Neural cell (in vitro differentiated cells): ENCODE measurements at regions not wholly inside any gene's neighbourhood (a gene's known extent, or its start where the extent isn't known, plus 50 kb on each side); places are given as distances from the start of the nearest gene placed in this dataset.

ENCODE experiments used
- CTCF ChIP-seq: fragments of 450-650 bp; IDR thresholded peaks from 2 replicates; pipeline ENCODE4 v1.5.1; 2014; ENCODE audit warnings: antibody characterized with exemption, mild to moderate bottlenecking, moderate library complexity; ENCODE audit not compliant: poor library complexity, severe bottlenecking
- REST ChIP-seq: IDR thresholded peaks from 2 replicates; pipeline ENCODE4 v1.6.1; 2012; ENCODE audit warnings: borderline replicate concordance
- TAF1 ChIP-seq: IDR thresholded peaks from 2 replicates; pipeline ENCODE4 v1.6.1; 2012; ENCODE audit warnings: low read depth

- TF ChIP-seq CTCF (no peak), REST (no peak), TAF1 (no peak)
These were observed 202.9 kb upstream of the MSX2 start for GRCh38 chr5:174521449-174521848.
